ENCODE measurements at regions not wholly inside any gene's neighbourhood (a gene's known extent, or its start where the extent isn't known, plus 50 kb on each side); places are given as distances from the start of the nearest gene placed in this dataset.

GRCh38 chr2:118604371-118604770, 243.1 kb downstream of the EN1 start:
- TF ChIP-seq CTCF (IDR thresholded peaks at IDR 0.05) (no peak), POLR2A (IDR thresholded peaks at IDR 0.05) (no peak)

Measured in thyroid gland (tissue), 4 donors.